ENCODE measurements at regions not wholly inside any gene's neighbourhood (a gene's known extent, or its start where the extent isn't known, plus 50 kb on each side); places are given as distances from the start of the nearest gene placed in this dataset.
"Not testable (repeated sequence)": the region's sequence is repeated elsewhere in the genome, so short reads cannot be mapped to it uniquely, and the experiment has no call there.

DNA sequence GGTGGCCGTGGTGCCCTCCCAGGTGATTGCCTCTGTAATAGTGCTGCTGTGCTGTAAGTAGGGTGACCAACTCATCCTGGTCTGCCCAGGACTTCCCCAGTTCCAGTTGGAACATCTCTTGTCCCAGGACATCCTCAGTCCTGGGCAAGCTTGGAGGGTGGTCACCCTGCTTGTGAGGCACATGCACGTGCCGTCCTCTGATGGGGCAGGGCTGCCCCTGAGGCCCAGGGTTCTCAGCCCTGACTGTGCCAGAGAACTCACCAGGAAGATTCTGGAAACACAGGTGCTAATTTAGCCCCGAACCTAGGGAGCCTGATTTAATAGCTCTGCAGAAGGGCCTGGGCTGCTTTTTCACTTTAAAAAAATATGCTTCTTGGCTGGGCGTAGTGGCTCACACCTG lies 120.9 kb upstream of the PHACTR3 start:
- no peak for DNase-seq (ENCODE audit: extremely low spot score, insufficient read length, low read depth)
- FAIRE-seq = no peak

GRCh38 chr20:59484228-59484627 lies 120.1 kb upstream of the PHACTR3 start:
- DNase-seq (ENCODE audit: extremely low spot score, insufficient read length, low read depth) = no peak
- no peak for FAIRE-seq

- FAIRE-seq (no peak), DNase-seq (ENCODE audit: extremely low spot score, insufficient read length, low read depth) (no peak)
These were observed 118.5 kb upstream of the PHACTR3 start for GRCh38 chr20:59485576-59486454.

DNA sequence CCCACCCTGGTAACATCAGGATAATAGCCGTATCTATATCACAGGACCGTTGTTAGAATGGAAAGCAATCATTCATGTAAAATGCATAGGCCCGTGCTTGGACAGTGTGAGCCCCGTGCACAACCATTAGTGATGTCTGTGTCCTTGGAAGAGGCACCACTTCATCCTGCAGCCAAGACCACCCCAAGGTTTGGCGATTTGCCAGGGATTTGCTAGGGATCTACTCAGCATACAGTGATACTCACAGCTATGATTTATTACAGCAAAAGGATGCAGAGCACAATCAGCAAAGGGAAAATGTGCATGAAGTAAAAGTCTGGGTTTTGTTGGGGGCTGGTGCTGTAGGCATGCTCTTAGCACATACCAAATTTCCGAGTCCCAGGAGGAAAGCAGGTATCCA lies 115.9 kb upstream of the PHACTR3 start:
- not testable (repeated sequence) for FAIRE-seq

DNA sequence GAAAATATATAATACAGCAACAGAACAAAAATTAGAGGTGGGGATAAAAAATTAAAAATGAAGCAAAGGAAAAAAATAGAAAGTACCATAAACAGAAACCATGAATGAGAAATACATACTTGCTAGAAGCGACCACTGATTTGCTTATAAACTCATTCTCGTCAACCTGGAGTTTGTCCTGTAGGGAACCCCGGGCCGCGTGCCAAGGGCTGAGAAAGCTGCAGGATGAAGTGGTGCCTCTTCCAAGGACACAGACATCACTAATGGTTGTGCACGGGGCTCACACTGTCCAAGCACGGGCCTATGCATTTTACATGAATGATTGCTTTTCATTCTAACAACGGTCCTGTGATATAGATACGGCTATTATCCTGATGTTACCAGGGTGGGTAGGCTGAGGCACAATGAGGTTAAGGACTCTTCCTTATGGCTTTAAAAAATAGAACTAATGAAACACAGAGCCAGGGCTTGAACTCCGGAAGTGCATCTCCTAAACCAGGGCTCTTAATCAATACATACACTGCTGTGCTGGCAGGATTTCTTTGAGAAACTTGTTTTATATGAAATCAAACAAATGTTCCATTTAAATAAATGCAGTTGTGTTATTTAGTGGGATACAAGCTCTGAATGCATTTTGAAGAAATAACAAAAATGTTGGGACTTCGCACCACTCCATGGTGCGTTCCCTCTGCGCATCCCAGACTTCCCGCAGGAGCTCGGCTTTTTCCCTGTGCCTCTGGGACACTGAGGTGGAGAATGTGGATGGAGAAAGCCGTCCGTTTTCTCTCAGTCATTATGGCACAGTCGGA lies 113.9 kb upstream of the PHACTR3 start:
- not testable (repeated sequence) for FAIRE-seq

More for the DNA sequence above, 115.9 kb upstream of the PHACTR3 start:
- not testable (repeated sequence) for DNase-seq (ENCODE audit: extremely low spot score, insufficient read length, low read depth)

GRCh38 chr20:59491884-59492283 lies 112.5 kb upstream of the PHACTR3 start:
- no peak for FAIRE-seq
- no peak for DNase-seq (ENCODE audit: extremely low spot score, insufficient read length, low read depth)

More for the DNA sequence above, 113.9 kb upstream of the PHACTR3 start:
- DNase-seq (ENCODE audit: extremely low spot score, insufficient read length, low read depth) = not testable (repeated sequence)

DNA sequence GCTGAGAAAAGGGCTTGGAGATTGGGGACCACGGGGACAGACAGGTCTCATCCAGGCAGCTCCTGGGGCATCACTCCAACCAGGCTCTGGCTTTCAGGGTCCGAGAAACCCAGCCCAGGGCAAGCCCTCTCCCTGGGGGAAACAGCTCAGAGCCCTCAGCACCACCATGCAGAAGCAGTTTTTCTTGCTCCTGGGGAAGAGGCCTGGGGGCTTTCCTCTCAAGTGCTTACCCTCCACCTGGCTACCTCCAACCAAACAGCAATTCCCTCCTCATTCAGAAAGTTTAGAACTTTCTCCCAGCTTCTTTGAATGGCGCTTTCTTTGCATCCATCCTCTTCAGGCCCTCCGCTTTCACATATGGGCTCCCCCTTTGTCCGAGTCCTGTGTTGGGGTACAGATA lies 110.4 kb upstream of the PHACTR3 start:
- no peak for FAIRE-seq
- no peak for DNase-seq (ENCODE audit: extremely low spot score, insufficient read length, low read depth)

- DNase-seq (ENCODE audit: extremely low spot score, insufficient read length, low read depth) (no peak), FAIRE-seq (no peak)
These were observed 109.2 kb upstream of the PHACTR3 start for GRCh38 chr20:59495166-59495565.

GRCh38 chr20:59495894-59496510 lies 108.3 kb upstream of the PHACTR3 start:
- DNase-seq (ENCODE audit: extremely low spot score, insufficient read length, low read depth) = peak; percentile 64
- FAIRE-seq = peak; percentile 80

GRCh38 chr20:59498291-59498690 lies 106.0 kb upstream of the PHACTR3 start:
- DNase-seq (ENCODE audit: extremely low spot score, insufficient read length, low read depth) = no peak
- no peak for FAIRE-seq

DNA sequence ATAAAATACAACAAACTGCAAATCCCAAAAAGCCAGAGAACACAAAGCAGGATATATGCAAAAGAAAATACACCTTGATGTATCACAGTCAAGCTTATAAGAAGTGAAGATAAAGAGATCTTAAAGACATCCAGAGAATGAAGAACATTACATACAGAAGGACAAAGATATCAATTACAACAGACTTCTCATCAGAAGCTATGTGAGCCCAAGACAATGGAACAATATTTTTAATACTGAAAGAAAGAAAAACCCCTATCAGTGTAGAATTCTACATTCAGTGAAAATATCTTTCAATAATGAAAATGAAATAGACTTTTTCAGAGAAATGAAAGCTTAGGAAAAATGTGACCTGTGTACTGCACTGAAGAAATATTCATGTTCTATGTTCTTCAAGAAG lies 104.5 kb upstream of the PHACTR3 start:
- DNase-seq (ENCODE audit: extremely low spot score, insufficient read length, low read depth) (no peak), FAIRE-seq (no peak)

GRCh38 chr20:59508729-59509128 lies 95.6 kb upstream of the PHACTR3 start:
- no peak for DNase-seq (ENCODE audit: extremely low spot score, insufficient read length, low read depth)
- FAIRE-seq = no peak

DNA sequence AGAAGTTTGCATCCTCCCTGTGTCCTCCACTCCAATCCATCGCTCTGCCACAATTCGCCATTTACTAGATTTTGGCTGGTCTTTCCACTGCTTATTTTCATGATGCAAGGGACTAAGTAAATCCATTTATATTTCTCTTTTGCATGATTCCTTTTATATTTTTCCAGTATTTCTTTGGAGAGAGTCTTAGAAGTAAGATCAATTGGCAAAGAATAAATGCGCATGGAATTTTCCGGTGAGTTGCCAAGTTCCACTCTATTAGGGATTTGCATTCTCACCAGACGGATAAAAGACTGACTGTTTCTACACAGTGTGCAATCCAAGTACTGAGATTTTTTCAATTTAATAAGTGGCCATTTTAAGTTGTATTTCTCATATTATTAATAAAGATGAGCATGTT lies 91.7 kb upstream of the PHACTR3 start:
- DNase-seq (ENCODE audit: extremely low spot score, insufficient read length, low read depth) (no peak), FAIRE-seq (no peak)

DNA sequence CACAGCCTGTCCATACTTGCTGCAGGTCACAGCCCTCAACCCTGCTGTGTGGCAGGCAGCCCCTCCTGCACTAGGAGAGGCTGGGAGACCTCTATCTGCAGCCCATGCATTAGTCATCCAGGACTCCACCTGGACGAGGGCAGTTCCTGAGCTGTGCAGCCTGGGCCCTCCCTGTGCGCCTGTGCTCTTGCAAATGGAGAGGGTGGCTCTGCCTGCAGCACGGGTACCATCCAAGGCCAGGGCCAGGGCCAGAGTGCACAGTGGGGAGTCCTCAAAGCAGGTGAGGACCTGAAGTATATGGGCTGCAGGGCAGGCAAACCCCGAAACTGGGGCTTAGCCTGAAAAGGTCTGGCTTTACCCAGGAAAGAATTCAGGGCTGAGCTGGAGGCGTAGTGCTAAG lies 89.8 kb upstream of the PHACTR3 start:
- DNase-seq (ENCODE audit: extremely low spot score, insufficient read length, low read depth) = no peak
- FAIRE-seq = no peak

GRCh38 chr20:59515013-59515905 lies 89.1 kb upstream of the PHACTR3 start:
- FAIRE-seq (no peak), DNase-seq (ENCODE audit: extremely low spot score, insufficient read length, low read depth) (no peak)

GRCh38 chr20:59515906-59516209 lies 88.5 kb upstream of the PHACTR3 start:
- DNase-seq (ENCODE audit: extremely low spot score, insufficient read length, low read depth) = no peak
- no peak for FAIRE-seq

- FAIRE-seq = peak; percentile 66
These were observed 85.2 kb upstream of the PHACTR3 start for GRCh38 chr20:59518881-59519706.

GRCh38 chr20:59519707-59520014 lies 84.7 kb upstream of the PHACTR3 start:
- DNase-seq (ENCODE audit: extremely low spot score, insufficient read length, low read depth) = no peak

More at GRCh38 chr20:59518881-59519706, 85.2 kb upstream of the PHACTR3 start:
- peak; percentile 56 for DNase-seq (ENCODE audit: extremely low spot score, insufficient read length, low read depth)

GRCh38 chr20:59520814-59521213 lies 83.5 kb upstream of the PHACTR3 start:
- FAIRE-seq (no peak), DNase-seq (ENCODE audit: extremely low spot score, insufficient read length, low read depth) (no peak)

More at GRCh38 chr20:59519707-59520014, 84.7 kb upstream of the PHACTR3 start:
- no peak for FAIRE-seq
